GM12864 (cell line): ENCODE measurements at regions not wholly inside any gene's neighbourhood (a gene's known extent, or its start where the extent isn't known, plus 50 kb on each side); places are given as distances from the start of the nearest gene placed in this dataset.

Experiments used
- DNase-seq: peaks from one replicate; pipeline ENCODE4 v3.0.0-alpha.2; 2011; ENCODE audit warnings: low read depth
- H3K4me3 ChIP-seq: 2 replicates; pipeline ENCODE4 v1.5.1; 2011; ENCODE audit warnings: mild to moderate bottlenecking, low read depth, low read length, control low read depth
- TF ChIP-seq, protein P1 (sequence below): IDR thresholded peaks from 2 replicates; pipeline ENCODE4 v1.5.1; 2011; ENCODE audit warnings: low read depth, mild to moderate bottlenecking, moderate library complexity, low read length, control low read depth, inconsistent platforms; ENCODE audit errors: missing control alignments

DNA sequence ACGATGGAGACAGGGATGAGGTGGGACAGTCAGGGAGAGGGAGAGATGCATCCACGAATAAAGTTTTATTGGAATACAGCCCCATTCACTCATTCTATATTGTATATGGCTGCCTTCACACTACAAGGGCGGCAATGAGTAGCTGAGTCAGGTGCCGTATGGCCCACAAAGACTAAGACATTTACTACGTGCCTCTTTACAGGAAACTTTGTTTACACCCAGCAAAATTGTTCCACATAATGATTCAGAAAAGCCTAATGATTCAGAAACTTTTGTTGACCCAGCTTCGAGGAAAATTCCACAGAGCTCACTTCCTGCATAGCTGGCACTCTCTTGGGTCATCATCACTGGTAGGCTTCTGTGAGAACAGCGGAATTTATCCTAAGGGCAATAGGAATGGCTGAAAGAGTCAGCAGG lies 87.3 kb upstream of the PEG3 start:
- H3K4me3 ChIP-seq: no peak overlapping the region
- TF ChIP-seq, protein P1, sequence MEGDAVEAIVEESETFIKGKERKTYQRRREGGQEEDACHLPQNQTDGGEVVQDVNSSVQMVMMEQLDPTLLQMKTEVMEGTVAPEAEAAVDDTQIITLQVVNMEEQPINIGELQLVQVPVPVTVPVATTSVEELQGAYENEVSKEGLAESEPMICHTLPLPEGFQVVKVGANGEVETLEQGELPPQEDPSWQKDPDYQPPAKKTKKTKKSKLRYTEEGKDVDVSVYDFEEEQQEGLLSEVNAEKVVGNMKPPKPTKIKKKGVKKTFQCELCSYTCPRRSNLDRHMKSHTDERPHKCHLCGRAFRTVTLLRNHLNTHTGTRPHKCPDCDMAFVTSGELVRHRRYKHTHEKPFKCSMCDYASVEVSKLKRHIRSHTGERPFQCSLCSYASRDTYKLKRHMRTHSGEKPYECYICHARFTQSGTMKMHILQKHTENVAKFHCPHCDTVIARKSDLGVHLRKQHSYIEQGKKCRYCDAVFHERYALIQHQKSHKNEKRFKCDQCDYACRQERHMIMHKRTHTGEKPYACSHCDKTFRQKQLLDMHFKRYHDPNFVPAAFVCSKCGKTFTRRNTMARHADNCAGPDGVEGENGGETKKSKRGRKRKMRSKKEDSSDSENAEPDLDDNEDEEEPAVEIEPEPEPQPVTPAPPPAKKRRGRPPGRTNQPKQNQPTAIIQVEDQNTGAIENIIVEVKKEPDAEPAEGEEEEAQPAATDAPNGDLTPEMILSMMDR: no peak
- DNase-seq: no peak

DNA sequence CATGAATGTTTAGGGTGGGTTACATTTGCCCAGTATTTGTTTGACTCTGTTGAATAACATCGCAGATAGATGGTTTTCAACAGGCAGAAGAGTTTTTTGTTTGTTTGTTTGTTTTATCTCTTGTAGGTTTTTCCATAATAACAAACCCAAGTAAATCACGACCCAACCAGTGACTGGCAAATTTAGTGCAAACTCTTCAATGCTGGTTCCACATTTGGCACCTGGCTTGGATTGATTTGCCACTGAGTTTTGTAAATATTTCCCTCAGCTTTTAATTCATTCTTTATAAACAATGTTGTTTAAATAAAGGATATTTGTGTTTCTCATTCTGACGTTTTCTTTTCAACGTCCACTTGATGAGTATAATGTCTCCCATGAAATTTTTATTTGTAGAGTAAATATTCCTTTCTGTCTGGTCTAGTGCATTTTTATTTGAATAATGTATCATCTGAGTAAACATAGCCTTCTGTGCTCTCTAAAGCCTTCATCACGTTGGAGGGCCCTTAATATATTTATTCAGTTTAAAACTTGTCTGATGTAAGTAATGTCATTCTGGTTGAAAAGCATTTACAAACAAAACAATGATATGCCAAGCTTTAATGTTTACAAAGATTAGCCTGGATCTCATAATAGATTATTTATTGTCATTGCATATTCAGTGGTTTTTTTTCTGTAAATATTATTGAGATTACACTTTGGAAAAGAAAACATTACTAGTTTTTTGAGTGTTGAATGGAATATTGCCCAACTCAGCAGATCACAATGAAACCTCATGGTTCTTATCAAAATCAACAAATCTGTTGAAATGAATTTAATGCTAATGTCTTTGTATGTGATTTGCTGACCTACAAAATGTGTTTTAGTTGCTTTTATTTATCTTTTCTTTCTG lies 90.4 kb upstream of the PEG3 start:
- DNase-seq: no peak
- TF ChIP-seq, protein P1: no peak
- no peak overlapping the region for H3K4me3 ChIP-seq

DNA sequence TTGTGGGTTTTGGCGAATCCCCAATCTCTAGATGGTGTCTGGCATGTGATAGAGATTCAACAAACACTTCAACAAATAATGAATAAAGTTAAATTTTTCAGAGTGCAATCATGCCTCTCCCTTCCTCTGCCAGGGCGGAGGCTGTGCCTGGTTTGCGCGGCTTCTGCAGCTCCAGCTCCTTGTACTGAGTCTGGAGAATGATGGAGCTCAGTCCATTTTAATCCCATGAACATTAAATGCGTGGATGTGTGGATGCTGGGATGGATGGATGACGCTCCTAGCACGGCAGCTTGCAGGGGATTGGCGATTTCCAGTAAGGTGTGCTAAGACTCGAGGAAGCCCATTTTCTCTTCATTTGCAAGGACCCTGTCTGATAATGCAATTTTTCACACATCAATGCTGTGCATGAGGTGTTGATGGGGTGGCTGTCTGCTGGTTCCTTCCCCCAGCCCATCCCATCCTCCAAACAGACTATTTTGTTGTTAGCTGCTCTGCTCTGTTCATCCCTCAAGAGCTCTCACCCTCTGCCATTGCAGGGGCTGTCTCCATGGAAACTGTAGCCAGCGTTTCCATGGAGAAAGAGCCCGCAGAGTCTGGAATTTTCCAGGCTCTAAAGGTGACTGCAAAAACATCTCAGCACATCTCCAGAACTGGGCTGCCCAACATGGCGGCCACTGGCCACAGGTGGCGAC lies 92.6 kb upstream of the PEG3 start:
- no peak for DNase-seq
- no peak overlapping the region for H3K4me3 ChIP-seq
- TF ChIP-seq, protein P1: no peak

DNA sequence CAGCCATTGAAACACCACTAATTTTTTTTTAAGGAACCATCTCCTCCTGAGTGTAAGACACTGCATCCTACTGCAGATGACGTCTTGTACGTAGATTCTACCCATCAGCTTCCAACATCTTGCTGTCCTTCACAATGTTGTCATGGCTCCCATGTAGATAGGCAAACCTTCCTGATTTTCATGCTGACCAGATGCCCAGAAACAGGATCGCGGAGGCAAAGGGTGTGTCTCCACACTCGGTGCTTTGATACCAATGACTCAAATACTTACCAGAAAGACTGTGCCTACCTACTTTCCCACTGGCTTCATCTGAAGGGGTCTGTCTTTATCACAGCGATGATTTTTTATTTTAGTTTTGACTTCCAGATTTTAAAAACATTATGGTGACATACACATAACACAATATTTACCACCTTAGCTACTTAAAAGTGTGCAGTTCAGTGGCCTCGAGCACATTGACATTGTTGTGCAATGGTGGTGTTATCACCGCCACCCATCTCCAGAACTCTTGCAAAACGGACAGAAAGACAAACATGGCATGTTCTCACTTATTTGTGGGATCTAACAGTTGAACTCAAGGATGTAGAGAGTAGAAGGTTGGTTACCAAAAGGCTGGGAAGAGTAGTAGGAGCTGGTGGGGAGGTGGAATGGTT lies 94.0 kb upstream of the PEG3 start:
- TF ChIP-seq, protein P1: no peak
- no peak overlapping the region for H3K4me3 ChIP-seq
- DNase-seq: no peak

DNA sequence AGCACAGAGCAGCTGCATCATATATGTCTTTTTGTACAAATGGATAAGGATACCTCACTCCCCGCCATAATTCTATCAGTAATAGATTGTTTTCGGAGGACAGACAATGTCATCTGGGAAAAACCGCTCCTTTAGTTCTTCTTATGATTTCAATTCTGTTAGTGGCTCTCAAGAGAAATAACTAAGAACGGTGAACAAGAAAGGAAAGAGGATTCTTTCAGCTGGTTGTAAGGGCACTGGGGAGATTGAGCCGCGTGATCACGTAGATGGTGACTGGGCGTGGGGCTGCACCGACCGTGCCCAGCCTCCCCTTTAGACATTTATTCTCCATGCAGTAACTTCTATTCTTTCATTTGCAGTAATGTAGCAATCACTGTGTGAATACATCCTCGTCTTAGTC lies 99.4 kb upstream of the PEG3 start:
- H3K4me3 ChIP-seq: no peak overlapping the region
- TF ChIP-seq, protein P1: no peak
- no peak for DNase-seq

DNA sequence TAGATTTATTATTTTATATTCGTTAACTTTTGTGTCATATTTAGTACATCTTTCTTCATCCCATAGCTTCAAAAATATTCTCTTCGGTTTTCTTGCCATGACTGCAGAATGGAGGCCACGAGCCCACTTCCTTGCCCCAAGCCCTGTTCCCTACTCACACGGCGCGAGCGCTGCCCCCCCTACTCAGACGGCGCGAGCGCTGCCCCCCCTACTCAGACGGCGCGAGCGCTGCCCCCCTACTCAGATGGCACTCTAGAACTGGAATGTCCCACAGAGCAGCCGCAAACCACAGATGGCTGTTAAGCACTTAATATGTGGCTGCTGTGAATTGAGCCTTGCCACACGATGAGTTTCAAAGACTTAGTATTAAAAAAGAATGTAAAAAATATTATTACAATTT lies 102.2 kb upstream of the PEG3 start:
- H3K4me3 ChIP-seq: no peak overlapping the region
- DNase-seq: no peak
- TF ChIP-seq, protein P1: no peak
